HCT116 (cell line): ENCODE measurements at regions not wholly inside any gene's neighbourhood (a gene's known extent, or its start where the extent isn't known, plus 50 kb on each side); places are given as distances from the start of the nearest gene placed in this dataset.

Source experiments
- ATAC-seq: fragments of 200-7000 bp; cut with Tn5 transposase; 2 replicates; pipeline ENCODE4 v1.9.1; 2020; ENCODE audit warnings: mild to moderate bottlenecking, moderate library complexity
- BruUV-seq: library from RNA; stranded (reverse); fragments of 400-500 nt; replicated peaks from 2 replicates; lab custom pipeline; 2021; lab: Mats Ljungman, UMichigan
- CTCF ChIA-PET: fragments of 300-600 bp; sonication (Branson Sonifier 250); formaldehyde crosslinking; loops from one replicate; lab custom pipeline; 2021; ENCODE audit warnings: antibody characterized with exemption; lab: Charles Lee
- POLR2A ChIA-PET: fragments of 300-600, 350-600 bp; sonication (Branson Sonifier 250); formaldehyde crosslinking; loops from one replicate; lab custom pipeline; 2021; ENCODE audit warnings: antibody characterized with exemption; lab: Charles Lee
- RAD21 ChIA-PET, 2 experiments: fragments of 300-600 bp; sonication (Branson Sonifier 250); formaldehyde crosslinking; loops; one replicate each; lab custom pipeline; 2023; ENCODE audit warnings: low total read pairs in 2 of 2; ENCODE audit not compliant: uncharacterized antibody in 2 of 2, unreplicated experiment in 2 of 2, low non-redundant PET in 1 of 2; lab: Charles Lee
- DNase-seq: peaks from one replicate; pipeline ENCODE4 v3.0.0-alpha.2; 2010; ENCODE audit warnings: low read depth, low spot score
- H2AFZ ChIP-seq: fragments of 200-600 bp; shearing (Covaris generic), sonication (generic); 2 replicates; pipeline ENCODE4 v1.6.1; 2017; ENCODE audit warnings: low read depth, mixed run types, mixed read lengths, antibody characterized with exemption, low read length; ENCODE audit not compliant: poor library complexity, severe bottlenecking
- H3K27ac ChIP-seq: 2 replicates; pipeline ENCODE4 v1.5.1; 2012; ENCODE audit warnings: low read depth, low read length
- H3K27me3 ChIP-seq: fragments of 200-600 bp; sonication (generic); 2 replicates; pipeline ENCODE4 v1.6.1; 2016; ENCODE audit warnings: mixed run types, low read length, mixed read lengths; ENCODE audit not compliant: insufficient read depth
- H3K36me3 ChIP-seq, 2 experiments: fragments of 200-500 bp in 1 of 2; fragments of 200-600 bp in 1 of 2; sonication (Bioruptor generic) in 1 of 2; sonication (generic) in 1 of 2; 2 replicates each; pipeline versions ENCODE4 v1.5.1 to v1.6.1; 2014 to 2016; ENCODE audit warnings: low read length in 2 of 2, inconsistent platforms in 1 of 2, mixed read lengths in 1 of 2, mixed run types in 1 of 2; ENCODE audit not compliant: insufficient read depth in 2 of 2, control insufficient read depth in 1 of 2
- H3K4me1 ChIP-seq, 2 experiments: fragments of 200-600 bp in 1 of 2; sonication (generic) in 1 of 2; 2 replicates each; pipeline versions ENCODE4 v1.5.1 to v1.6.1; 2012 to 2017; ENCODE audit warnings: low read length in 2 of 2, inconsistent platforms in 1 of 2, mild to moderate bottlenecking in 1 of 2, mixed read lengths in 1 of 2, mixed run types in 1 of 2, moderate library complexity in 1 of 2; ENCODE audit not compliant: insufficient read depth in 2 of 2, control insufficient read depth in 1 of 2
- H3K4me2 ChIP-seq: fragments of 200-600 bp; sonication (generic); 2 replicates; pipeline ENCODE4 v1.6.1; 2017; ENCODE audit warnings: mixed run types, low read length, mixed read lengths
- H3K4me3 ChIP-seq, 2 experiments: fragments of 200-600 bp in 1 of 2; sonication (generic) in 1 of 2; replicated peaks in 1 of 2; 2 replicates each; pipeline ENCODE4 v1.5.1; 2011 to 2016; ENCODE audit warnings: low read length in 2 of 2, control low read depth in 1 of 2, low read depth in 1 of 2, mild to moderate bottlenecking in 1 of 2, mixed read lengths in 1 of 2, mixed run types in 1 of 2
- H3K79me2 ChIP-seq: fragments of 200-600 bp; sonication (generic); 2 replicates; pipeline ENCODE4 v1.6.1; 2017; ENCODE audit warnings: mild to moderate bottlenecking, mixed run types, low read length, moderate library complexity, mixed read lengths; ENCODE audit not compliant: insufficient read depth
- H3K9ac ChIP-seq: fragments of 200-600 bp; sonication (generic); 2 replicates; pipeline ENCODE4 v1.6.1; 2016; ENCODE audit warnings: low read length, mixed read lengths
- H3K9me2 ChIP-seq: fragments of 200-600 bp; sonication (generic), shearing (Covaris generic); 2 replicates; pipeline ENCODE4 v1.6.1; 2017; ENCODE audit warnings: mixed run types, mild to moderate bottlenecking, moderate library complexity; ENCODE audit not compliant: insufficient read depth
- H3K9me3 ChIP-seq, 2 experiments: fragments of 200-500 bp in 1 of 2; fragments of 200-600 bp in 1 of 2; sonication (Bioruptor generic) in 1 of 2; sonication (generic) in 1 of 2; 2 replicates each; pipeline ENCODE4 v1.6.1; 2014 to 2017; ENCODE audit warnings: low read length in 2 of 2, mixed read lengths in 2 of 2, inconsistent platforms in 1 of 2, low read depth in 1 of 2, mild to moderate bottlenecking in 1 of 2, mixed run types in 1 of 2, moderate library complexity in 1 of 2; ENCODE audit not compliant: control insufficient read depth in 1 of 2, insufficient read depth in 1 of 2
- H4K20me1 ChIP-seq: fragments of 200-600 bp; sonication (generic), shearing (Covaris generic); 2 replicates; pipeline ENCODE4 v1.6.1; 2017; ENCODE audit warnings: mixed run types, mild to moderate bottlenecking, moderate library complexity; ENCODE audit not compliant: insufficient read depth
- CEBPB ChIP-seq: IDR thresholded peaks from 2 replicates; pipeline ENCODE4 v1.6.1; 2012; ENCODE audit warnings: low read depth
- ELF1 ChIP-seq: IDR thresholded peaks from 2 replicates; pipeline ENCODE4 v1.6.1; 2012; ENCODE audit warnings: low read depth, borderline replicate concordance
- EZH2phosphoT487 ChIP-seq: fragments of 200-600 bp; IDR thresholded peaks from 2 replicates; pipeline ENCODE4 v1.6.1; 2018; ENCODE audit warnings: antibody characterized with exemption, borderline replicate concordance
- FOSL1 ChIP-seq: IDR thresholded peaks from 2 replicates; pipeline ENCODE4 v1.6.1; 2012; ENCODE audit warnings: low read depth
- JUND ChIP-seq: IDR thresholded peaks from 2 replicates; pipeline ENCODE4 v1.6.1; 2012
- MAX ChIP-seq: IDR thresholded peaks from 2 replicates; pipeline ENCODE4 v1.6.1; 2012
- POLR2A ChIP-seq: IDR thresholded peaks from 2 replicates; pipeline ENCODE4 v1.7.0; 2011; ENCODE audit warnings: borderline replicate concordance; ENCODE audit not compliant: insufficient read depth, insufficient read length; ENCODE audit errors: extremely low read depth
- POLR2AphosphoS5 ChIP-seq: IDR thresholded peaks from 2 replicates; pipeline ENCODE4 v1.6.1; 2011; ENCODE audit warnings: mild to moderate bottlenecking, low read depth, low read length, moderate library complexity
- RAD21 ChIP-seq: IDR thresholded peaks from 2 replicates; pipeline ENCODE4 v1.6.1; 2012; ENCODE audit warnings: low read depth, mild to moderate bottlenecking
- SIN3A ChIP-seq: IDR thresholded peaks from 2 replicates; pipeline ENCODE4 v1.6.1; 2012; ENCODE audit warnings: low read depth
- SP1 ChIP-seq: IDR thresholded peaks from 2 replicates; pipeline ENCODE4 v1.6.1; 2012; ENCODE audit warnings: low read depth
- SRF ChIP-seq: IDR thresholded peaks from 2 replicates; pipeline ENCODE4 v1.6.1; 2012; ENCODE audit warnings: low read depth
- TCF7L2 ChIP-seq: IDR thresholded peaks from 2 replicates; pipeline ENCODE4 v1.7.0; 2011; ENCODE audit warnings: borderline replicate concordance, inconsistent platforms; ENCODE audit not compliant: insufficient read depth, insufficient read length; ENCODE audit errors: extremely low read depth
- YY1 ChIP-seq: IDR thresholded peaks from 2 replicates; pipeline ENCODE4 v1.6.1; 2011; ENCODE audit warnings: low read length, low read depth, moderate library complexity, mild to moderate bottlenecking; ENCODE audit not compliant: insufficient replicate concordance; ENCODE audit errors: extremely low read depth
- ZFX ChIP-seq: fragments of 450-650 bp; IDR thresholded peaks from 2 replicates; pipeline ENCODE4 v1.6.1; 2017
- intact Hi-C: fragments of 100-400 bp; cut with micrococcal nuclease; formaldehyde crosslinking; loops from 2 replicates; pipeline ENCODE4 v1.10.0; 2022
- TF ChIP-seq, protein P1 (sequence below): IDR thresholded peaks from 2 replicates; pipeline ENCODE4 v1.6.1; 2011; ENCODE audit warnings: mild to moderate bottlenecking, low read length, moderate library complexity; ENCODE audit not compliant: insufficient replicate concordance; ENCODE audit errors: extremely low read depth
- TF ChIP-seq, protein P2 (sequence below), 3 experiments: fragments of 200-600 bp in 1 of 3; sonication (generic) in 1 of 3; IDR thresholded peaks in 2 of 3; conservative IDR thresholded peaks in 1 of 3; 2 replicates each; pipeline ENCODE4 v1.5.1; 2012 to 2017; ENCODE audit warnings: low read depth in 2 of 3, low read length in 2 of 3, antibody characterized with exemption in 1 of 3, borderline replicate concordance in 1 of 3, control low read depth in 1 of 3, mild to moderate bottlenecking in 1 of 3, mixed read lengths in 1 of 3, mixed run types in 1 of 3, moderate library complexity in 1 of 3; ENCODE audit not compliant: insufficient read depth in 1 of 3

DNA sequence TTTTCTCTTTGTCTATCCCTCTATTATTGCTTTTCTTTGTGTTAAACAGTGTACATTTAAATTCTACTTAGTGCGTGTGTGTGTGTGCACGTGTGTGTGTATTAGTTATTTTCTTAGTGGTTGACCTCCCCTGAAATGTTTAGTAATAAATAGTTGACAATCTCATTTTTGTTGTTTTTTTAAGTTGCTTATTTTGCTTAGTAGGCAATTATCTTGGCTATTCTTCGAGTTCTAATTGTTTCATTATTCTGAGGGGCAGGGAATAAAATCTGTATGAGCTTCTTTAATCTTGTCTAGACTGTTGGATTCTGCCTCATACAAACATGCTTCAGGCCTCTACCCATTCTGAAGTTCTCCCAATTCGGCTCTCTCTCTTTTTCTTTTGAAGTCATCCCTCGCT is 1169.0 kb upstream of the ATXN8OS start:
- H3K9ac ChIP-seq: no peak overlapping the region
- no peak overlapping the region for H2AFZ ChIP-seq
- CTCF ChIA-PET: no interaction called here
- no peaks in the 10 kb centered on the region for H3K36me3 ChIP-seq
- no peaks in the 10 kb centered on the region for H3K79me2 ChIP-seq
- BruUV-seq: no TSS peak
- RAD21 ChIA-PET: no interaction called here
- intact Hi-C loops: loop anchor here (10.0 kb wide), 1 partner anchor 1204 kb away; no protein-coding TSS in a partner anchor
- no peaks in the 10 kb centered on the region for H3K9me2 ChIP-seq
- DNase-seq (no peak), ATAC-seq (no peak)
- no peak overlapping the region for H3K27ac ChIP-seq
- no peaks in the 10 kb centered on the region for H4K20me1 ChIP-seq
- no peaks in the 10 kb centered on the region for H3K4me1 ChIP-seq
- no peaks in the 10 kb centered on the region for H3K27me3 ChIP-seq
- no peak for TF ChIP-seq RAD21
- TF ChIP-seq SP1: no peak
- no peak for TF ChIP-seq TCF7L2
- no peak for TF ChIP-seq SRF
- no peak for TF ChIP-seq JUND
- TF ChIP-seq, all 23 proteins: peak for 0
- H3K4me3 ChIP-seq: no peak overlapping the region
- H3K4me2 ChIP-seq: no peak overlapping the region
- POLR2A ChIA-PET: no interaction called here
- H3K9me3 ChIP-seq: peaks cover 0 to 3% of the 10 kb centered on the region in 2 experiments; a peak in 1 of 4 replicates

DNA sequence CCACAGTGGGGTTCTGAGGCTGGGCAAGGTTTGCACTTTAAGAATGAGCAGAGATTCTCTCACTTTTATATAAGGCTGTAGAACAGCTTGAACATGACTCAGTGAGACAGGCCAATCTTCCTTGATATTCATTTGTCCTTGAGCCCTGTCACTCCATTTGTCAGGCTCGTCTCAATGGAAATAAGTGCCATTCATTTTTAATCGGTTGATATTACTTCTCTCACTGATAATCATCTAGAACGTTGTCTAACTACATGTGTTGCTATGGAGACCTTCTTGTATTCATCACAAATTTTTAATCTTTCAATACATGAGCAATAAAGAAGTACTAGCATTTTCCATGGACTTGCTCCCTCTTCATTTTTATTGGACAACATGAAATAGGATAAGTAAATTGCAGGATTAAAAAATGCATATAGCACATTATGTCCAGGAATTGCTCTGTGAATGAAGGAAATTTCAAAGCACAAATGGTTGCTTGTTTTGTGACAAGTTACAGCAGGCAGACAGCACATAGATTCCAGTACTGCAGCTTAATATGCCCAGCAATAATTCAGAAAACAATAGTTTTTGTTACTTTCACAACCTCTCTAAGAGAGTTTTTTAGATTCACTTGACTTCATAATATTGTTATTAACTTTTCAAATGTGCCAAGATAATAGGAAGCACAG is 1178.4 kb upstream of the ATXN8OS start:
- no peaks in the 10 kb centered on the region for H3K27me3 ChIP-seq
- no peaks in the 10 kb centered on the region for H4K20me1 ChIP-seq
- intact Hi-C loops: loop anchor here (5.0 kb wide), 1 partner anchor 627 kb away; no protein-coding TSS in a partner anchor
- BruUV-seq: no TSS peak
- DNase-seq (no peak), ATAC-seq (no peak)
- ChIA-PET POLR2A (no interaction called here), CTCF (no interaction called here), RAD21 (no interaction called here)
- H3K9me2 ChIP-seq: no peaks in the 10 kb centered on the region
- no peak overlapping the region for H3K27ac ChIP-seq
- H3K36me3 ChIP-seq: no peaks in the 10 kb centered on the region
- H2AFZ ChIP-seq: no peak overlapping the region
- H3K4me2 ChIP-seq: no peak overlapping the region
- no peaks in the 10 kb centered on the region for H3K79me2 ChIP-seq
- no peak overlapping the region for H3K4me3 ChIP-seq
- H3K9me3 ChIP-seq: no peaks in the 10 kb centered on the region
- no peak overlapping the region for H3K9ac ChIP-seq
- no peaks in the 10 kb centered on the region for H3K4me1 ChIP-seq
- TF ChIP-seq RAD21 (no peak), ZFX (no peak), FOSL1 (no peak), TCF7L2 (no peak), POLR2AphosphoS5 (no peak), SP1 (no peak), POLR2A (no peak), EZH2phosphoT487 (no peak), YY1 (no peak), CEBPB (no peak), ELF1 (no peak), SIN3A (no peak), MAX (no peak)
- TF ChIP-seq, protein P1, sequence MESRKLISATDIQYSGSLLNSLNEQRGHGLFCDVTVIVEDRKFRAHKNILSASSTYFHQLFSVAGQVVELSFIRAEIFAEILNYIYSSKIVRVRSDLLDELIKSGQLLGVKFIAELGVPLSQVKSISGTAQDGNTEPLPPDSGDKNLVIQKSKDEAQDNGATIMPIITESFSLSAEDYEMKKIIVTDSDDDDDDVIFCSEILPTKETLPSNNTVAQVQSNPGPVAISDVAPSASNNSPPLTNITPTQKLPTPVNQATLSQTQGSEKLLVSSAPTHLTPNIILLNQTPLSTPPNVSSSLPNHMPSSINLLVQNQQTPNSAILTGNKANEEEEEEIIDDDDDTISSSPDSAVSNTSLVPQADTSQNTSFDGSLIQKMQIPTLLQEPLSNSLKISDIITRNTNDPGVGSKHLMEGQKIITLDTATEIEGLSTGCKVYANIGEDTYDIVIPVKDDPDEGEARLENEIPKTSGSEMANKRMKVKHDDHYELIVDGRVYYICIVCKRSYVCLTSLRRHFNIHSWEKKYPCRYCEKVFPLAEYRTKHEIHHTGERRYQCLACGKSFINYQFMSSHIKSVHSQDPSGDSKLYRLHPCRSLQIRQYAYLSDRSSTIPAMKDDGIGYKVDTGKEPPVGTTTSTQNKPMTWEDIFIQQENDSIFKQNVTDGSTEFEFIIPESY: no peak
- TF ChIP-seq, protein P2, sequence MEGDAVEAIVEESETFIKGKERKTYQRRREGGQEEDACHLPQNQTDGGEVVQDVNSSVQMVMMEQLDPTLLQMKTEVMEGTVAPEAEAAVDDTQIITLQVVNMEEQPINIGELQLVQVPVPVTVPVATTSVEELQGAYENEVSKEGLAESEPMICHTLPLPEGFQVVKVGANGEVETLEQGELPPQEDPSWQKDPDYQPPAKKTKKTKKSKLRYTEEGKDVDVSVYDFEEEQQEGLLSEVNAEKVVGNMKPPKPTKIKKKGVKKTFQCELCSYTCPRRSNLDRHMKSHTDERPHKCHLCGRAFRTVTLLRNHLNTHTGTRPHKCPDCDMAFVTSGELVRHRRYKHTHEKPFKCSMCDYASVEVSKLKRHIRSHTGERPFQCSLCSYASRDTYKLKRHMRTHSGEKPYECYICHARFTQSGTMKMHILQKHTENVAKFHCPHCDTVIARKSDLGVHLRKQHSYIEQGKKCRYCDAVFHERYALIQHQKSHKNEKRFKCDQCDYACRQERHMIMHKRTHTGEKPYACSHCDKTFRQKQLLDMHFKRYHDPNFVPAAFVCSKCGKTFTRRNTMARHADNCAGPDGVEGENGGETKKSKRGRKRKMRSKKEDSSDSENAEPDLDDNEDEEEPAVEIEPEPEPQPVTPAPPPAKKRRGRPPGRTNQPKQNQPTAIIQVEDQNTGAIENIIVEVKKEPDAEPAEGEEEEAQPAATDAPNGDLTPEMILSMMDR (IDR thresholded peaks at IDR 0.05 in 2 of 3, conservative IDR thresholded peaks at IDR 0.05 in 1 of 3; ENCODE audit: borderline replicate concordance in 1 of 3, insufficient read depth in 1 of 3, low read depth in 2 of 3, low read length in 2 of 3): no peak
